ENCODE measurements at regions not wholly inside any gene's neighbourhood (a gene's known extent, or its start where the extent isn't known, plus 50 kb on each side); places are given as distances from the start of the nearest gene placed in this dataset.

GRCh38 chr13:33575378-33575777 lies 242.6 kb upstream of the RFC3 start:
- TF ChIP-seq CTCF (conservative IDR thresholded peaks at IDR 0.05; ENCODE audit: low read depth, low read length) (no peak), MXI1 (IDR thresholded peaks at IDR 0.05; ENCODE audit: borderline replicate concordance, low read depth, low read length) (no peak), POLR2A (IDR thresholded peaks at IDR 0.05; ENCODE audit: low read depth, low read length) (no peak), FOS (IDR thresholded peaks at IDR 0.05; ENCODE audit: low read depth, low read length) (no peak), CEBPB (IDR thresholded peaks at IDR 0.05; ENCODE audit: low read depth, low read length) (no peak), RCOR1 (IDR thresholded peaks at IDR 0.05; ENCODE audit: insufficient replicate concordance, low read length) (no peak), SMC3 (IDR thresholded peaks at IDR 0.05; ENCODE audit: low read depth, low read length) (no peak), ELK1 (IDR thresholded peaks at IDR 0.05; ENCODE audit: borderline replicate concordance, low read depth, low read length) (no peak), NFE2L2 (IDR thresholded peaks at IDR 0.05; ENCODE audit: low read depth, low read length) (no peak), BHLHE40 (IDR thresholded peaks at IDR 0.05; ENCODE audit: low read depth, low read length) (no peak), RFX5 (IDR thresholded peaks at IDR 0.05; ENCODE audit: low read depth, low read length) (no peak), USF2 (IDR thresholded peaks at IDR 0.05; ENCODE audit: low read depth, low read length) (no peak), MAFK (IDR thresholded peaks at IDR 0.05; ENCODE audit: low read depth, low read length) (no peak), MAZ (IDR thresholded peaks at IDR 0.05; ENCODE audit: borderline replicate concordance, low read depth, low read length) (no peak)

Data from IMR-90 (cell line).